MM.1S (cell line): ENCODE measurements at regions not wholly inside any gene's neighbourhood (a gene's known extent, or its start where the extent isn't known, plus 50 kb on each side); places are given as distances from the start of the nearest gene placed in this dataset.

Experiments used
- DNase-seq: peaks from one replicate; pipeline ENCODE4 v3.0.0-alpha.2; 2015
- H2AFZ ChIP-seq: fragments of 300-600 bp; sonication (generic); 2 replicates; pipeline ENCODE4 v1.6.0; 2016; ENCODE audit warnings: antibody characterized with exemption, low read length
- H3F3A ChIP-seq: fragments of 300-600 bp; sonication (generic); 2 replicates; pipeline ENCODE4 v1.6.1; 2016; ENCODE audit warnings: mild to moderate bottlenecking, antibody characterized with exemption, low read length, moderate library complexity, mixed read lengths; ENCODE audit not compliant: insufficient read depth
- H3K27ac ChIP-seq: fragments of 300-600 bp; sonication (generic); 2 replicates; pipeline ENCODE4 v1.5.1; 2016; ENCODE audit warnings: mild to moderate bottlenecking, low read length
- H3K27me3 ChIP-seq: fragments of 300-600 bp; sonication (generic); replicated peaks from 2 replicates; pipeline ENCODE4 v1.6.0; 2016; ENCODE audit warnings: low read length; ENCODE audit not compliant: insufficient read depth
- H3K36me3 ChIP-seq: fragments of 300-600 bp; sonication (generic); replicated peaks from 2 replicates; pipeline ENCODE4 v1.6.1; 2016; ENCODE audit warnings: mild to moderate bottlenecking, low read length, mixed read lengths; ENCODE audit not compliant: insufficient read depth
- H3K4me1 ChIP-seq: fragments of 300-600 bp; sonication (generic); 2 replicates; pipeline ENCODE4 v1.6.1; 2016; ENCODE audit warnings: low read length, mixed read lengths
- H3K4me2 ChIP-seq: fragments of 300-600 bp; sonication (generic); 2 replicates; pipeline ENCODE4 v1.6.0; 2016; ENCODE audit warnings: low read depth, low read length
- H3K4me3 ChIP-seq: fragments of 300-600 bp; sonication (generic); 2 replicates; pipeline ENCODE4 v1.5.1; 2016; ENCODE audit warnings: low read length, mixed read lengths
- H3K79me2 ChIP-seq: fragments of 300-600 bp; sonication (generic); 2 replicates; pipeline ENCODE4 v1.6.1; 2016; ENCODE audit warnings: mixed run types, low read length, mixed read lengths
- H3K9ac ChIP-seq: fragments of 300-600 bp; sonication (generic); 2 replicates; pipeline ENCODE4 v1.6.1; 2016; ENCODE audit warnings: low read length, mixed read lengths
- H3K9me2 ChIP-seq: fragments of 300-600 bp; sonication (generic); replicated peaks from 2 replicates; pipeline ENCODE4 v1.6.1; 2016; ENCODE audit warnings: mild to moderate bottlenecking, low read length, mixed read lengths; ENCODE audit not compliant: insufficient read depth
- H3K9me3 ChIP-seq: fragments of 300-600 bp; sonication (generic); replicated peaks from 2 replicates; pipeline ENCODE4 v1.6.1; 2016; ENCODE audit warnings: mild to moderate bottlenecking, low read length, mixed read lengths; ENCODE audit not compliant: insufficient read depth
- H4K20me1 ChIP-seq: fragments of 300-600 bp; sonication (generic); 2 replicates; pipeline ENCODE4 v1.6.1; 2016; ENCODE audit warnings: mild to moderate bottlenecking, low read length, moderate library complexity, mixed read lengths; ENCODE audit not compliant: insufficient read depth
- CTCF ChIP-seq: fragments of 300-600 bp; sonication (generic); IDR thresholded peaks from 2 replicates; pipeline ENCODE4 v1.5.1; 2016; ENCODE audit warnings: antibody characterized with exemption, low read length, mixed read lengths
- EZH2 ChIP-seq: fragments of 300-600 bp; sonication (generic); optimal IDR thresholded peaks from 2 replicates; pipeline ENCODE3; 2017; ENCODE audit warnings: low read depth, mild to moderate bottlenecking, antibody characterized with exemption, low read length, mixed read lengths
- EZH2phosphoT487 ChIP-seq: fragments of 300-600 bp; sonication (generic); IDR thresholded peaks from 2 replicates; pipeline ENCODE4 v1.6.1; 2018; ENCODE audit warnings: antibody characterized with exemption, low read length

GRCh38 chr12:80032946-80033345 is 66.4 kb upstream of the OTOGL start:
- no peak overlapping the region for H3K27ac ChIP-seq
- H3K4me2 ChIP-seq, result no peak overlapping the region
- H2AFZ ChIP-seq, result no peak overlapping the region
- no peak overlapping the region for H3K4me3 ChIP-seq
- no peaks in the 10 kb centered on the region for H3K36me3 ChIP-seq
- no peaks in the 10 kb centered on the region for H3K4me1 ChIP-seq
- H3F3A ChIP-seq, result no peaks in the 10 kb centered on the region
- DNase-seq, result no peak
- no peaks in the 10 kb centered on the region for H3K27me3 ChIP-seq
- TF ChIP-seq EZH2 (no peak), EZH2phosphoT487 (no peak), CTCF (no peak)
- no peaks in the 10 kb centered on the region for H3K79me2 ChIP-seq
- no peaks in the 10 kb centered on the region for H3K9me2 ChIP-seq
- no peaks in the 10 kb centered on the region for H4K20me1 ChIP-seq
- H3K9me3 ChIP-seq, result no peaks in the 10 kb centered on the region
- H3K9ac ChIP-seq, result no peak overlapping the region

- Histone ChIP-seq H3K4me1 (no peaks in the 10 kb centered on the region), H3K27me3 (no peaks in the 10 kb centered on the region), H3K9ac (no peak overlapping the region), H3F3A (no peaks in the 10 kb centered on the region), H3K9me3 (no peaks in the 10 kb centered on the region), H3K27ac (no peak overlapping the region), H4K20me1 (no peaks in the 10 kb centered on the region), H3K4me2 (no peak overlapping the region), H3K4me3 (no peak overlapping the region), H3K36me3 (no peaks in the 10 kb centered on the region), H3K9me2 (no peaks in the 10 kb centered on the region), H3K79me2 (no peaks in the 10 kb centered on the region), H2AFZ (no peak overlapping the region)
- no peak for DNase-seq
- no peak for TF ChIP-seq CTCF
- no peak for TF ChIP-seq EZH2
- TF ChIP-seq EZH2phosphoT487, result no peak
Observed at GRCh38 chr12:80031229-80031628, 68.1 kb upstream of the OTOGL start.

GRCh38 chr12:80025638-80026037 is 73.7 kb upstream of the OTOGL start:
- H3K4me3 ChIP-seq, result no peak overlapping the region

More at GRCh38 chr12:80025638-80026037, 73.7 kb upstream of the OTOGL start:
- Histone ChIP-seq H3K9ac (no peak overlapping the region), H2AFZ (no peak overlapping the region), H3K9me3 (no peaks in the 10 kb centered on the region), H3K27ac (no peak overlapping the region), H4K20me1 (no peaks in the 10 kb centered on the region), H3K36me3 (no peaks in the 10 kb centered on the region), H3K4me1 (no peaks in the 10 kb centered on the region), H3K9me2 (no peaks in the 10 kb centered on the region), H3F3A (no peaks in the 10 kb centered on the region), H3K4me2 (no peak overlapping the region), H3K27me3 (no peaks in the 10 kb centered on the region), H3K79me2 (no peaks in the 10 kb centered on the region)
- DNase-seq, result no peak
- TF ChIP-seq EZH2 (no peak), CTCF (no peak), EZH2phosphoT487 (no peak)
